Type B pancreatic cell (in vitro differentiated cells): ENCODE measurements at regions not wholly inside any gene's neighbourhood (a gene's known extent, or its start where the extent isn't known, plus 50 kb on each side); places are given as distances from the start of the nearest gene placed in this dataset.

Experiments used
- DNase-seq: peaks from one replicate; pipeline ENCODE4 v3.0.0; 2021; ENCODE audit warnings: mixed read lengths; ENCODE audit not compliant: unreplicated experiment; ENCODE audit errors: extremely low spot score
- H3K27ac Mint-ChIP-seq: 2 replicates; pipeline ENCODE4 v1.8.0; 2021; ENCODE audit warnings: mild to moderate bottlenecking, mixed read lengths
- H3K27me3 Mint-ChIP-seq: 2 replicates; pipeline ENCODE4 v1.8.0; 2021; ENCODE audit warnings: mixed read lengths
- H3K36me3 Mint-ChIP-seq: 2 replicates; pipeline ENCODE4 v1.8.0; 2021; ENCODE audit warnings: mixed read lengths
- H3K4me1 Mint-ChIP-seq: one replicate; pipeline ENCODE4 v1.8.0; 2021; ENCODE audit warnings: mixed read lengths; ENCODE audit not compliant: unreplicated experiment
- H3K4me3 Mint-ChIP-seq: 2 replicates; pipeline ENCODE4 v1.8.0; 2021; ENCODE audit warnings: mild to moderate bottlenecking, mixed read lengths
- H3K9me3 Mint-ChIP-seq: 2 replicates; pipeline ENCODE4 v1.8.0; 2021; ENCODE audit warnings: mixed read lengths
- CTCF ChIP-seq: fragments of 200-600 bp; sonication (generic); conservative IDR thresholded peaks from 2 replicates; pipeline ENCODE4 v1.5.0; 2021; ENCODE audit warnings: antibody characterized with exemption, mild to moderate bottlenecking

DNA sequence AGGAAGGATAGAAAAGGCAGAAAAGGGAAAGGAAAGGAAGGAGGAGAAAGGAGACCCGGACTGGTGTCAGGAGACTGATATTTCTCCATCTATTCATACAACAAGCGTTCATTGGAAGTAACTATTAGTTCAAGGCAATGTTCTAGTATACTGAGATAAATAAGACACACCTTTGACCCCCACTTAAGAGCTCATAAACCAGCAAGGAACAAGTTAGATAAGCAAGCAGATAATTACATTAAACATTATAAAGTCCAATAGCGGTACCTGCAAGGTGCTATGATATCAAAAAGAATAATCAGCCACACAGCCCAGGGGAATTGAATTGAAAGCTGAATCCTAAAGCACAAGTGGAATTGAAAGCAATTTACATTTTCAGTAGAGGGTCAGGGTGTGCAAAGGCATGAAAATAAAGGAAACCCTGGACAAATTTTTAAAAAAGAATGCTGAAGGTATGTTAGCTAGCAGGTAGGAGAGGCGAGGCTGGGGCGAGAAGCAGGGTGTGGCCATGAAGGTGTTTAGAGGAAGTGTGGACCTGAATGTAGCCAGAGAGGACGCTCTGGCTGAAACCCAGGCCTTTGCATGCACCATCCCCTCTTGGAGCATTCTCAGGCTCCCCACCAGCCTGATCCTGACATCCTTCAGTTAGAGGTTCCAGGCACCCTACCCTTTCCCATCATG lies 200.0 kb downstream of the SETD4 start:
- no peak for TF ChIP-seq CTCF
- Mint-ChIP-seq H3K9me3 (no peaks in the 10 kb centered on the region), H3K36me3 (no peaks in the 10 kb centered on the region), H3K4me3 (peak overlapping the region; percentile 52), H3K27me3 (peaks cover 6% of the 10 kb centered on the region), H3K27ac (peak overlapping the region; percentile 27), H3K4me1 (no peaks in the 10 kb centered on the region)
- DNase-seq, result no peak

DNA sequence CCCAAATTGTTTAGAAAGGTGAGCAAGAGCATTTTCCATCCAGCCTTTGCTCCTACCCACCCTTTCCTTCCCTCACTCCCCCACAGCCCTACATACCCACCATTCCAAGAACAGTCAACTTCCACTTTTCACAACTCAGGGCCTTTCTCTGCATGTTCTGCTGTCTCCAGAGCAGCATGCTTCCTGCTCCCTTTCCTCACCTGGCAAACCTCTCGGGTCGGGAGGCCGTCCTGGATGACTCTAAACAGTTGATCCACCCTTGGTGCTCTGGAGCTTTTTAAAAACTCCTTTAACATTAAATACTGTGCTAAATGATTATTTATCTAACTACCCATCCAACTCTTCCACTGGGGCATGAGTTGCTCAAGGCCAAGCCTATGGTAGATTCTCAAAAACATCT lies 200.6 kb downstream of the SETD4 start:
- no peak overlapping the region for H3K27ac Mint-ChIP-seq
- no peaks in the 10 kb centered on the region for H3K4me1 Mint-ChIP-seq
- no peak for TF ChIP-seq CTCF
- peaks cover 12% of the 10 kb centered on the region for H3K27me3 Mint-ChIP-seq
- no peak overlapping the region for H3K4me3 Mint-ChIP-seq
- no peak for DNase-seq
- no peaks in the 10 kb centered on the region for H3K36me3 Mint-ChIP-seq
- H3K9me3 Mint-ChIP-seq, result no peaks in the 10 kb centered on the region

- Mint-ChIP-seq H3K4me1 (no peaks in the 10 kb centered on the region), H3K36me3 (no peaks in the 10 kb centered on the region), H3K9me3 (no peaks in the 10 kb centered on the region), H3K27ac (no peak overlapping the region), H3K4me3 (no peak overlapping the region), H3K27me3 (peaks cover 22% of the 10 kb centered on the region)
- no peak for DNase-seq
- no peak for TF ChIP-seq CTCF
Observed at GRCh38 chr21:35857095-35857494, 203.2 kb downstream of the SETD4 start.

DNA sequence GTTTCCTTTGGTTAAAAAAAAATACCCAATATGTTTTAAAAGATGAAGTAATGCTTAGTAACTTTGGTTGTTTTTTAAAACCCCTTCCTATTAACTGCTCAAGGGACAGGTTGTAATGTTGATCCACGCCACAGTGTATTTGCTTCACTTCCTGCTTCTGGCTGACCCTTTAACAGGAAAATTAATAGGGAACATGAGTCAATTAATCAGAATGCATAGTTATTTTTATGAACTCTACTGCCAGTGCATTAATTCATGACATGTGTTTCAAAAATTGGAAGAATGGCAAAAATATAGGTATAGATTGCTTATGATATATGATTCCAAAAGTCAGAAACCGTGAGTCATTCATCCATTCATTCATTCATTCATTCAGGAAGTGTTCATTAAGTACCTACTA lies 204.8 kb downstream of the SETD4 start:
- H3K4me1 Mint-ChIP-seq, result no peaks in the 10 kb centered on the region
- TF ChIP-seq CTCF, result no peak

DNA sequence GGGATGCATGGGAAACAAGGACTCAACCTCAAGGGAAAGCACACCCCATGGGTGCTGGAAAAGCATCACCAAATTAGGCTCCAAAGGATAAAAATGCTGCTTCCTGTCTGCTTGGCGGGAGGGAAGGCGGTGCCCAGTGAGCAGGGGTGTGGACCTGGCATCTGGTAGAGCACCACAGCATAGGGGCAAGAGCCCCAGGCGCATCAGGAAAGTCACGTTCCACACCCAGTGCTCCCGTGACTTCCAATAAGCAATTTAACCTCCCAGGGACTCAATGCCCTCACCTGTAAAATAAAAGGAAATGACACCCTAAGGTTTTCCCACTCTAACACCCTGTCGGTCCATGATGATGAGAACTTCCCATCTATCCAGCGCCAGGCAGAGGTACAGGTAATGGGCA lies 206.0 kb downstream of the SETD4 start:
- peaks cover 19% of the 10 kb centered on the region for H3K27me3 Mint-ChIP-seq

More for the DNA sequence above, 204.8 kb downstream of the SETD4 start:
- H3K9me3 Mint-ChIP-seq, result no peaks in the 10 kb centered on the region
- no peaks in the 10 kb centered on the region for H3K36me3 Mint-ChIP-seq
- H3K4me3 Mint-ChIP-seq, result no peak overlapping the region
- H3K27ac Mint-ChIP-seq, result no peak overlapping the region
- DNase-seq, result no peak
- peaks cover 19% of the 10 kb centered on the region for H3K27me3 Mint-ChIP-seq

More for the DNA sequence above, 206.0 kb downstream of the SETD4 start:
- Mint-ChIP-seq H3K27ac (no peak overlapping the region), H3K9me3 (no peaks in the 10 kb centered on the region), H3K36me3 (no peaks in the 10 kb centered on the region), H3K4me3 (no peak overlapping the region), H3K4me1 (no peaks in the 10 kb centered on the region)
- DNase-seq, result no peak
- TF ChIP-seq CTCF, result no peak
